HEK293 (cell line): ENCODE measurements at regions not wholly inside any gene's neighbourhood (a gene's known extent, or its start where the extent isn't known, plus 50 kb on each side); places are given as distances from the start of the nearest gene placed in this dataset.

Experiments
- MYNN ChIP-seq: fragments of 450-650 bp; formaldehyde crosslinking; IDR thresholded peaks from 2 replicates; pipeline ENCODE4 v1.5.1; 2016; ENCODE audit warnings: missing biosample characterization, missing genetic modification characterization, borderline replicate concordance
- SETDB1 ChIP-seq: IDR thresholded peaks from one replicate; pipeline ENCODE4 v1.6.1; 2017; ENCODE audit warnings: mild to moderate bottlenecking, low read length, moderate library complexity, mixed read lengths; ENCODE audit not compliant: insufficient read length
- ZBTB20 ChIP-seq: fragments of 450-650 bp; formaldehyde crosslinking; IDR thresholded peaks from 2 replicates; pipeline ENCODE4 v1.5.1; 2016; ENCODE audit warnings: missing biosample characterization, missing genetic modification characterization
- ZNF138 ChIP-seq: fragments of 450-650 bp; formaldehyde crosslinking; IDR thresholded peaks from 2 replicates; pipeline ENCODE4 v1.5.1; 2016; ENCODE audit warnings: missing biosample characterization, missing genetic modification characterization, borderline replicate concordance
- ZNF274 ChIP-seq, 2 experiments: fragments of 200-500 bp in 1 of 2; fragments of 450-650 bp in 1 of 2; sonication (Bioruptor generic) in 1 of 2; formaldehyde crosslinking in 1 of 2; IDR thresholded peaks; 2 replicates each; pipeline versions ENCODE4 v1.5.1 to v1.6.1; 2014 to 2016; ENCODE audit warnings: borderline replicate concordance in 1 of 2, inconsistent platforms in 1 of 2, low read length in 1 of 2, missing biosample characterization in 1 of 2, missing genetic modification characterization in 1 of 2
- ZNF311 ChIP-seq: fragments of 450-650 bp; formaldehyde crosslinking; IDR thresholded peaks from 2 replicates; pipeline ENCODE4 v1.5.1; 2017; ENCODE audit warnings: missing biosample characterization, missing genetic modification characterization, borderline replicate concordance
- ZNF335 ChIP-seq: fragments of 450-650 bp; formaldehyde crosslinking; conservative IDR thresholded peaks from 2 replicates; pipeline ENCODE4 v1.5.1; 2016; ENCODE audit warnings: missing biosample characterization, missing genetic modification characterization
- ZNF341 ChIP-seq: fragments of 450-650 bp; formaldehyde crosslinking; IDR thresholded peaks from 2 replicates; pipeline ENCODE4; 2016; ENCODE audit warnings: low read depth, missing biosample characterization, missing genetic modification characterization
- ZNF37A ChIP-seq: fragments of 450-650 bp; IDR thresholded peaks from 2 replicates; pipeline ENCODE4 v1.5.1; 2018; ENCODE audit warnings: missing biosample characterization, missing genetic modification characterization
- ZNF549 ChIP-seq: fragments of 450-650 bp; IDR thresholded peaks from 2 replicates; pipeline ENCODE4 v1.5.1; 2018; ENCODE audit warnings: missing biosample characterization, missing genetic modification characterization, mild to moderate bottlenecking, inconsistent platforms, moderate library complexity
- ZNF561 ChIP-seq: fragments of 450-650 bp; IDR thresholded peaks from 2 replicates; pipeline ENCODE4 v1.5.1; 2018; ENCODE audit warnings: missing biosample characterization, missing genetic modification characterization, borderline replicate concordance
- ZNF843 ChIP-seq: fragments of 450-650 bp; formaldehyde crosslinking; IDR thresholded peaks from 2 replicates; pipeline ENCODE4 v1.5.1; 2016; ENCODE audit warnings: missing biosample characterization, missing genetic modification characterization
- TF ChIP-seq, protein P1 (sequence below): fragments of 450-650 bp; formaldehyde crosslinking; IDR thresholded peaks from 2 replicates; pipeline ENCODE4 v1.5.1; 2016; ENCODE audit warnings: missing biosample characterization, missing genetic modification characterization
- TF ChIP-seq, protein P2 (sequence below): fragments of 450-650 bp; formaldehyde crosslinking; optimal IDR thresholded peaks from 2 replicates; pipeline ENCODE3; 2016; ENCODE audit warnings: missing biosample characterization, mild to moderate bottlenecking, missing genetic modification characterization

DNA sequence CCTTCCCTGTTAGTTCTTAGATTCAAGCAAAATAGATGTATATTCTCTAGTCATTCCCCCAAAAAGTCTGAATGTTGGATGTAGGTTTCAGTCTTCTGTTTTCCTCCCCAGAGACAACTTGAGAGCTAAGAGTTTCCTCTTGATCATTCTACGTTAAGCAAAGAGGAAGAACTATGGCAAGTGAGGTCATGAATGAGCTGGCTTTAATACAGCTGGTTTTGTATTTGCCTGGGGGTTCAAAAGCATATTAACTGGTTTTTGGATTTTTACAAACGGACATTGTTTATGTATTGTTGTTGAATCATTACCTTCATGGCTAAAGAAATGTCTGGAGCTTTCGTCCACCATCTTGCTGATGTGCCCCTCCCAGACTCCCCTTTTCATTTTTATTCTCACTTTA is 916.7 kb upstream of the POU3F4 start:
- TF ChIP-seq, protein P1, sequence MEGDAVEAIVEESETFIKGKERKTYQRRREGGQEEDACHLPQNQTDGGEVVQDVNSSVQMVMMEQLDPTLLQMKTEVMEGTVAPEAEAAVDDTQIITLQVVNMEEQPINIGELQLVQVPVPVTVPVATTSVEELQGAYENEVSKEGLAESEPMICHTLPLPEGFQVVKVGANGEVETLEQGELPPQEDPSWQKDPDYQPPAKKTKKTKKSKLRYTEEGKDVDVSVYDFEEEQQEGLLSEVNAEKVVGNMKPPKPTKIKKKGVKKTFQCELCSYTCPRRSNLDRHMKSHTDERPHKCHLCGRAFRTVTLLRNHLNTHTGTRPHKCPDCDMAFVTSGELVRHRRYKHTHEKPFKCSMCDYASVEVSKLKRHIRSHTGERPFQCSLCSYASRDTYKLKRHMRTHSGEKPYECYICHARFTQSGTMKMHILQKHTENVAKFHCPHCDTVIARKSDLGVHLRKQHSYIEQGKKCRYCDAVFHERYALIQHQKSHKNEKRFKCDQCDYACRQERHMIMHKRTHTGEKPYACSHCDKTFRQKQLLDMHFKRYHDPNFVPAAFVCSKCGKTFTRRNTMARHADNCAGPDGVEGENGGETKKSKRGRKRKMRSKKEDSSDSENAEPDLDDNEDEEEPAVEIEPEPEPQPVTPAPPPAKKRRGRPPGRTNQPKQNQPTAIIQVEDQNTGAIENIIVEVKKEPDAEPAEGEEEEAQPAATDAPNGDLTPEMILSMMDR (tag by site-specific recombination) = no peak
- TF ChIP-seq ZBTB20 (no peak), ZNF549 (tag by site-specific recombination) (no peak), ZNF37A (tag by site-specific recombination) (no peak), ZNF274 (IDR thresholded peaks at IDR 0.05; ENCODE audit: low read length) (no peak), ZNF274 (tag by site-specific recombination; IDR thresholded peaks at IDR 0.05; ENCODE audit: borderline replicate concordance) (no peak), ZNF138 (no peak), ZNF561 (tag by site-specific recombination) (no peak), SETDB1 (no peak), ZNF311 (no peak), MYNN (tag by site-specific recombination) (no peak), ZNF843 (tag by site-specific recombination) (no peak), ZNF335 (tag by site-specific recombination) (no peak), ZNF341 (tag by site-specific recombination) (no peak)
- TF ChIP-seq, protein P2, sequence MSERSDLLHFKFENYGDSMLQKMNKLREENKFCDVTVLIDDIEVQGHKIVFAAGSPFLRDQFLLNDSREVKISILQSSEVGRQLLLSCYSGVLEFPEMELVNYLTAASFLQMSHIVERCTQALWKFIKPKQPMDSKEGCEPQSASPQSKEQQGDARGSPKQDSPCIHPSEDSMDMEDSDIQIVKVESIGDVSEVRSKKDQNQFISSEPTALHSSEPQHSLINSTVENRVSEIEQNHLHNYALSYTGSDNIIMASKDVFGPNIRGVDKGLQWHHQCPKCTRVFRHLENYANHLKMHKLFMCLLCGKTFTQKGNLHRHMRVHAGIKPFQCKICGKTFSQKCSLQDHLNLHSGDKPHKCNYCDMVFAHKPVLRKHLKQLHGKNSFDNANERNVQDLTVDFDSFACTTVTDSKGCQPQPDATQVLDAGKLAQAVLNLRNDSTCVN = no peak
